WTC11 (cell line): ENCODE measurements at regions not wholly inside any gene's neighbourhood (a gene's known extent, or its start where the extent isn't known, plus 50 kb on each side); places are given as distances from the start of the nearest gene placed in this dataset.

Source experiments
- CREB1 ChIP-seq: sonication (generic); formaldehyde crosslinking; IDR thresholded peaks from 2 replicates; pipeline ENCODE4 v1.8.0; 2023; ENCODE audit warnings: mild to moderate bottlenecking, missing genetic modification reagents
- CREM ChIP-seq: sonication (generic); formaldehyde crosslinking; IDR thresholded peaks from 2 replicates; pipeline ENCODE4 v1.8.1; 2022; ENCODE audit warnings: mild to moderate bottlenecking, missing genetic modification reagents, moderate library complexity
- ESRRA ChIP-seq: sonication (generic); formaldehyde crosslinking; IDR thresholded peaks from 2 replicates; pipeline ENCODE4 v1.8.1; 2022; ENCODE audit warnings: mild to moderate bottlenecking, missing genetic modification reagents, borderline replicate concordance
- FOXJ3 ChIP-seq: sonication (generic); formaldehyde crosslinking; IDR thresholded peaks from 2 replicates; pipeline ENCODE4 v1.9.0; 2021; ENCODE audit warnings: missing genetic modification reagents, mild to moderate bottlenecking, borderline replicate concordance
- NFE2L1 ChIP-seq: sonication (generic); formaldehyde crosslinking; IDR thresholded peaks from 2 replicates; pipeline ENCODE4 v1.8.1; 2023; ENCODE audit warnings: missing genetic modification reagents
- NR1H2 ChIP-seq: sonication (generic); formaldehyde crosslinking; IDR thresholded peaks from 2 replicates; pipeline ENCODE4 v1.9.0; 2021; ENCODE audit warnings: mild to moderate bottlenecking, moderate library complexity, missing genetic modification reagents
- SP1 ChIP-seq: sonication (generic); formaldehyde crosslinking; conservative IDR thresholded peaks from 2 replicates; pipeline ENCODE4 v1.8.1; 2022; ENCODE audit warnings: missing genetic modification reagents
- TF ChIP-seq, protein P1 (sequence below): sonication (generic); formaldehyde crosslinking; IDR thresholded peaks from 2 replicates; pipeline ENCODE4 v1.8.0; 2022; ENCODE audit warnings: mild to moderate bottlenecking, missing genetic modification reagents
- TF ChIP-seq, protein P2 (sequence below): fragments of 200-600 bp; IDR thresholded peaks from 2 replicates; pipeline ENCODE4 v1.8.0; 2022; ENCODE audit warnings: antibody characterized with exemption
- TF ChIP-seq, protein P3 (sequence below): sonication (generic); formaldehyde crosslinking; IDR thresholded peaks from 2 replicates; pipeline ENCODE4 v1.8.1; 2022; ENCODE audit warnings: low read depth, mild to moderate bottlenecking, moderate library complexity, missing genetic modification reagents, borderline replicate concordance

DNA sequence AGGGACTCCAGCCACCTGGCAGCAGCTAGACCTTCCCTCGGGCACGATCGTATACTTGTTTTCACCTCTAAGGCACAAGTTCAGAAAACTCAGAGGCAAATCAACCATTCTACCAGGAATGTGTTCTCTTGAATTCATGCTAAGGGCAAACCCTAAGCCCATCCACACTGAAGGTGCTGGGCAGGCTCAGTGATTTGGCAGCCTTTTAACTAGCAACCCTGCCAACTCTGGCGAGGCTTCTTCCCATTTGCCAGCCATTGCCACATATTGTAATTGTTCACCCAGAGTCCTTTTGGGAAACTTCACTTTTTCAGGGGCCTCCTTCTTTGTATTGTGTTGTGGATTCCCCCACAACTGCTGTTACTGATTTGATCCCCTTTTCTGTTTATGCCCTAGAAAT lies 298.6 kb upstream of the LDB2 start:
- TF ChIP-seq, protein P1, sequence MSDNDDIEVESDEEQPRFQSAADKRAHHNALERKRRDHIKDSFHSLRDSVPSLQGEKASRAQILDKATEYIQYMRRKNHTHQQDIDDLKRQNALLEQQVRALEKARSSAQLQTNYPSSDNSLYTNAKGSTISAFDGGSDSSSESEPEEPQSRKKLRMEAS (CRISPR knock-in tag), result no peak
- TF ChIP-seq, protein P2, sequence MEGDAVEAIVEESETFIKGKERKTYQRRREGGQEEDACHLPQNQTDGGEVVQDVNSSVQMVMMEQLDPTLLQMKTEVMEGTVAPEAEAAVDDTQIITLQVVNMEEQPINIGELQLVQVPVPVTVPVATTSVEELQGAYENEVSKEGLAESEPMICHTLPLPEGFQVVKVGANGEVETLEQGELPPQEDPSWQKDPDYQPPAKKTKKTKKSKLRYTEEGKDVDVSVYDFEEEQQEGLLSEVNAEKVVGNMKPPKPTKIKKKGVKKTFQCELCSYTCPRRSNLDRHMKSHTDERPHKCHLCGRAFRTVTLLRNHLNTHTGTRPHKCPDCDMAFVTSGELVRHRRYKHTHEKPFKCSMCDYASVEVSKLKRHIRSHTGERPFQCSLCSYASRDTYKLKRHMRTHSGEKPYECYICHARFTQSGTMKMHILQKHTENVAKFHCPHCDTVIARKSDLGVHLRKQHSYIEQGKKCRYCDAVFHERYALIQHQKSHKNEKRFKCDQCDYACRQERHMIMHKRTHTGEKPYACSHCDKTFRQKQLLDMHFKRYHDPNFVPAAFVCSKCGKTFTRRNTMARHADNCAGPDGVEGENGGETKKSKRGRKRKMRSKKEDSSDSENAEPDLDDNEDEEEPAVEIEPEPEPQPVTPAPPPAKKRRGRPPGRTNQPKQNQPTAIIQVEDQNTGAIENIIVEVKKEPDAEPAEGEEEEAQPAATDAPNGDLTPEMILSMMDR, result no peak
- no peak for TF ChIP-seq CREM (CRISPR knock-in tag)
- no peak for TF ChIP-seq CREB1 (CRISPR knock-in tag)
- TF ChIP-seq NR1H2, result no peak
- no peak for TF ChIP-seq SP1 (CRISPR knock-in tag)
- TF ChIP-seq, protein P3, sequence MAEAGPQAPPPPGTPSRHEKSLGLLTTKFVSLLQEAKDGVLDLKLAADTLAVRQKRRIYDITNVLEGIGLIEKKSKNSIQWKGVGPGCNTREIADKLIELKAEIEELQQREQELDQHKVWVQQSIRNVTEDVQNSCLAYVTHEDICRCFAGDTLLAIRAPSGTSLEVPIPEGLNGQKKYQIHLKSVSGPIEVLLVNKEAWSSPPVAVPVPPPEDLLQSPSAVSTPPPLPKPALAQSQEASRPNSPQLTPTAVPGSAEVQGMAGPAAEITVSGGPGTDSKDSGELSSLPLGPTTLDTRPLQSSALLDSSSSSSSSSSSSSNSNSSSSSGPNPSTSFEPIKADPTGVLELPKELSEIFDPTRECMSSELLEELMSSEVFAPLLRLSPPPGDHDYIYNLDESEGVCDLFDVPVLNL (CRISPR knock-in tag), result no peak
- TF ChIP-seq NFE2L1 (CRISPR knock-in tag), result no peak
- no peak for TF ChIP-seq FOXJ3 (CRISPR knock-in tag)
- TF ChIP-seq ESRRA, result no peak
